NCI-H1417 (cell line): ENCODE measurements at regions not wholly inside any gene's neighbourhood (a gene's known extent, or its start where the extent isn't known, plus 50 kb on each side); places are given as distances from the start of the nearest gene placed in this dataset.
"Not testable (repeated sequence)": the region's sequence is repeated elsewhere in the genome, so short reads cannot be mapped to it uniquely, and the experiment has no call there.

Experiments
- DNase-seq, 3 experiments: peaks; one replicate each; lab custom pipeline; 2025; lab: John Stamatoyannopoulos, UW

GRCh38 chr1:222240536-222241181 is 307.2 kb downstream of the HHIPL2 start:
- DNase-seq, result peak in 2 of 3 experiments; percentile 69 to 71

DNA sequence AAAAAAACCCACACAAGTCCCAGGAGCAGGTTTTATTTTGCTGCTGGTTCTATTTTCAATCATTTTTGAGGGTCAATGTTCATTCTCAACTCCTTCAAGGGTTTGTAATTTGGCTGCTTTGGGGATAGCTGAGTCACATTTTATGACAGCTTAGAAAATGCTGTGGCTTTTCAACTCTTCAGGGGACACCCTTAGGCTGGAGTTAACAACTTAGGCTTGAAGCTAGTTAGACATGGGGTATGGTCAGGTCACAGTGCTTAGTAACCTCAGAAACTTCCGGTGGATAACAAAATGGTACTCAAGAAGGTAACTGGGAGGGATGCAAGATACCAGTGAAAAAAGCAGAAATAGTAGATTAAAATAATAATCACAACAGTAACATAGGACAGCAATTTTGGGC is 308.8 kb downstream of the HHIPL2 start:
- DNase-seq, result no peak

DNA sequence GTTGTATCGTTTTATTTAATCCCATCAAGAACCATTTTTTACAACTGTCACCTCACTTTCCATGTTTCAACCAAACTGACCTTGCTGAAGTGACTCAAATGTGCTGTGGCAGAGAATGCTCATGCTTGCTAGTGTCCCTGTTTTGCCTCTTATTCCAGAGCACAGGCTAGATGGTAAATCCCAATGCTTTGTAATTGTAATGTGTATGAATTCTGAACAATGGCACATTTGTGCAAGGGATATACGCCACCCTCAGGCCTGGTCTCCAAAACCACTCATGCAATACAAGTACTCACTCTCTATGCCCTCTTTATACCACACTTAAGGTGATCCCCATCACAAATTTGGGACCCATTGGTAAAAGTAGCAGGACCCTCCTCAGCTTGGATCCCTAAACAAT is 313.6 kb downstream of the HHIPL2 start:
- DNase-seq, result no peak

DNA sequence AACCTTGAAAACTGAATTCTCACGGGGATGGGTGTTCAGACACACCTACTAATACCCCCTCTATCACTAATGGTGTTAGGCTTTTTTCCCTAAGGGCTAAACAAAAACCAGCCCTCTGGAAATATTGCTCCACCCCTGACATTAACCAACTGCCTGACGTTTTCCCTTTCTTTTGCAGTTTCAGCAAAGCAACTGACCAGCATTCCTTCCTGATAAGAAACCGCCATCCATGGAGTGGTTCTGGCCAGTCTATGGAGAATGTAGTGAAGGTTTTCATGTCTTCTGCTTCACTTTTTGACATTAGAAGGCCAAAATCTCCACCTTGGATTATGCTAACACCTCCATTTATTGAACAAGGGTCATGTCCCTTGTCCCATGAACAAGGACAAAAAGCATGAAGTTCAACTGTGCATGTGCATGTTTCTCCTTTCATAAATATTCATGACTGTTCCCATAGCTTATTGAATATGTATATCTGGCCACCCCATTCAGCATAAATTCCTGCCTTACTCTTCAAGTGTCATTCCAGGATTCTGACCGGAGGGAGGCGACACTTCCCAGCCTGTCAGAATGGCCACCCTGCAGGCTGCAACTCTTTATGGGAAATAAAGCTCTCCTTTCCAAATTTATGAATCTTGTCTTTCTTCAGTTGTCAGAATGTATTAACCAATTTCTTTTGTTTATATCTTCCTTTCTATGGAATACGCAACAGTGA is 314.3 kb downstream of the HHIPL2 start:
- DNase-seq, result no peak

DNA sequence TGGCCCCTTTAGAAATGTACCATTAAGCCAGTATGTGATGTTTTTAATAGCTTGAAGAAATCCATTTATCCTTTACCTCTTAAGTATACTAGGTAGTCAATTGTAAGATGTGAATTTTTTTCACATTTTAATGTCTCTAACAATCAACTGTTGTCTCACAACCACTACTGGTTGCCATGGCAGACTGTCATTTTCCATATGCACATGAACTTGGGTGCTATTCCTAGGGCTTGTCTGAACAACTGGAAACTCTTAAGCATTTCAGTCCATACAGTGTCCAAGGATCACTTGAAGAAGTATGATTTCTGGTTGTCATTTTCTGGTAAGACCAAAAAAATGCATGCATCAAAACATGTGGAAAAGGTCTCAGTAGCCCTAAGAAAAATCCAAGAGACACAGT is 315.1 kb downstream of the HHIPL2 start:
- no peak for DNase-seq

DNA sequence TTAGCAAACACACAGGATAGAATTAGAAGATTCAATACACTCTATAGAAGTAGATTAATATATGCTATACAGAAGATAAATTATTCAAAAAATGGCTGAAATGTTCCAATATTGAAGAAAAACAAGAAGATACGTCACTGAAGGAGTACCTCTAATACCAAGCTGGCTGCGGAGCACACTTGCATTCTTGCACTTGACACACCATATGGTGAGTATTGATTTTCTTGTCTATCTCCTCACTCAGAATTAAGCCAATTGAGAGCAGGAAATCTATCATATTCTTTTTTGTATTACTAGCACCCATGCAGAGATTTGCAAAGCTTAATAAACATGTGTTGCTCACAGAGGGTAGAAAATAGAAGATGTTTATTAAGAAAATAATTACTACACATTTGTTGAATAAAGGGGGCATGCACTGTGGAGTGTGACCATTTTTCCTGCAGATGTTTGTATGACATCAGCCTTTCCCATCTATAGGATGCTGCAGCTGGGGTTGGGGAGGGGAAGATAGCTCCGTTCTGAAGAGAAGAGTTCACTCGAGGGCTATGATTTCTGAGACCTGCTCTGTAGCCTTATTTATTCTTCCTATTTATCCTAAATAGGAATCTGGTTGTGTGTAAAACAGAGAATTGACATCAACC is 318.1 kb downstream of the HHIPL2 start:
- DNase-seq, result peak in 1 of 3 experiments; percentile 34

GRCh38 chr1:222225316-222225691 is 322.6 kb downstream of the HHIPL2 start:
- DNase-seq, result no peak

DNA sequence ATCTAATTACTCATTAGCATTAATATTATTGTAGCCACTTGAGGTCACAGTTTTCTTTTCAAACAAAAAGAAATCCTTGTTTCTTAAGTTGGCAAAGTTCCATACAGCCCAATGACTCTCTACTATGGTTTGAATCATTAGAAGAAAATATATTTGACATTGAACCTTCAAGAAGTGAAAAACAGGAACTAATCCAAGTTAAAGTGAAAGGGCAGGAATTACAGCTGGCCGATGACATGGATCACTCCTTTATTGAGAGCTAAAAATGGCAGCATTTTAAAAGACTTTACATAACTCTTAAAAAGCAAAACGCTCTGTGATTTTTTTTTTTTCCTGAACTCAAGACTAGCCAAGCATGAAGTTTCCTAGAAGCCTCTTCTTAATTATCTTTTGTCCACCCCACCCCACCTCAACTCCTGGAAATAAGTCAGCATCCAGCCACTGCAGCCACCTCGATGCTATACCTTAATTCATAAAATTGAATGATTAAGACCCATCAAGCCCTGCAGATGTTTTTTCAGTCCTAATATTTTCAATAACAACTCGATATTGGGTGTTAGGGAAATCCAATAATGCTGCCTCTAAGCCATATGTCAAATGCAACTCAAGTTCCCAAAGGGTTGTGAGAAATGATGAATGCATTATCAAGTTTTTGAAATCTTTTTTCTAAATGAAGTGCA is 323.1 kb downstream of the HHIPL2 start:
- no peak for DNase-seq

GRCh38 chr1:222224156-222224555 is 323.7 kb downstream of the HHIPL2 start:
- no peak for DNase-seq

DNA sequence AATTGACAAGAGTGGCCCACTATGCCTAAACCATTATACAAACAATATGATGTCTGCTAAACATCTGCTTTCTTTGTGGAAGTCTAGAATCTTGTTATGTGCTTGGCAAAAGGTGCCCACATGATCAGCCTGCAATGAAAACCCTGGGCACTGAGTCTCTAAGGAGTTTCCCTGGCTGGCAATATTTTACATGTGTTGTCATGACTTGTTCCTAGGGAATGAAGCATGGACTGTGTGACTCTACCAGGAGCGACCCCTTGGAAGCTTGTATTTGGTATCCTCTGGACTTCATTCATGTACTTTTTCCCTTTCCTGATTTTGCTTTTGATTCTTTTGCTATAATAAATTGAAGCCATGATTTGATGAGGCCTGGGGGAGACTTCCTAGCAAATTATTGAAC is 324.9 kb downstream of the HHIPL2 start:
- peak in 2 of 3 experiments; percentile 12 to 52 for DNase-seq

DNA sequence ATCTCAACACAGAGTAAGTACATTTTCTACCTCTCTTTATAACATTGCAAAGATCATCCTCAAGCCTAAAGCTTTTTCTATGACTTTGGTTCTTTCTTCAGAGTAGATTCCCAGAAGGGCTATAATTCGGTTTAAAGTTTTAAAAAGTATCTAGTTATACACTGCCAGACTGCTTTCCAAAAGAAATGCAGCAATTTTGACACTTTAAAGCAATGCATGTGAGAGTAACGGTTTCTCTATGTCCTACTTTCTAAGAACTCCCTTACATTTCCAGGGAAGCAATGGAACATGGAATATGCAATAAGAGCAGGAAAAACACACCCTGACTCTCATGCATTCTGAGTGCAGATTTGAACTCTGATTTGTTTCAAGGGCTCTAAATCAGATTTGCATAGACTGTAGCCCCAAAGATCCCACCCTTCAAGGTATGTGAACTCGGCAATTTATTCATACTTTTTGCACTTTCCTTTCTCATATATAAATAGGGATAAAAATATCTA is 331.6 kb downstream of the HHIPL2 start:
- DNase-seq, result no peak

DNA sequence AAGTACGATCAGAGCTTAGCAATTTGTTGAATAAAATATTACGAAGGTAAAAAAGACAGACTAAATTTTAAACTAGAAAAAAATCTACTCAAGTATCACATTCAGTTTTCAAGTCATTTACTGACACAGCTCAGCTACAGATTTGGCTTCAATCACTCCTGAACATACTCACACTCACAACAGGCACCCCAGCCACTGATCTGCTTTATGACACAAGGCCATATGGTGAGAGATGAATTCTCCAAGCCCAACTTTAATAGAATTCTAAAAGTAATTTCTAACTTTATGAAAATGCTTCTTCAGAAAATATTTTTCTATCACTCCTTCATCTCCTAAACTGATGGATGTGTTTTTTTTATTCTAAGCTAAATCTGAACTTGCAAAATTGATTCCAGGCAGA is 337.1 kb downstream of the HHIPL2 start:
- DNase-seq, result no peak

GRCh38 chr1:222204475-222204874 is 343.4 kb downstream of the HHIPL2 start:
- DNase-seq, result no peak

DNA sequence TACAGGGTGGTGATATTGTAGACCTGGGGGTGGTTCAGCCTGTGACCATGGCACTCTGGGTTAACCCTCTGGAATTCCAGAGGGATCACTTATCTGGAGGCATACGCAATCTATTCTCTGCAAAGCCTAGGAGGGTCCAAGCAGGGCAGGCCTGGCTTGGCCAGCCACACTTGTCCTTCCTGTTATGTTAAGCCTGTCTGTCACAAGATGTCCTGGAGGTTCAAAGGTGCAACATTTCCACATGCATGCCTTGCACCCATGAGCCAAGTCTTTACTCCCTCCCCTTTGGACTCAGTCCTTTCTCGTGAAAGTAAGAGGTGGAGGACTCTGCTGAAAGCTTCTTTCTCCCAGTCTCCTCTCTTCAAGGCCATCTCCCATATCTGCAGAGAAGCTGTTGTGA is 345.1 kb downstream of the HHIPL2 start:
- no peak for DNase-seq

GRCh38 chr1:222196736-222197135 is 351.2 kb downstream of the HHIPL2 start:
- no peak for DNase-seq

DNA sequence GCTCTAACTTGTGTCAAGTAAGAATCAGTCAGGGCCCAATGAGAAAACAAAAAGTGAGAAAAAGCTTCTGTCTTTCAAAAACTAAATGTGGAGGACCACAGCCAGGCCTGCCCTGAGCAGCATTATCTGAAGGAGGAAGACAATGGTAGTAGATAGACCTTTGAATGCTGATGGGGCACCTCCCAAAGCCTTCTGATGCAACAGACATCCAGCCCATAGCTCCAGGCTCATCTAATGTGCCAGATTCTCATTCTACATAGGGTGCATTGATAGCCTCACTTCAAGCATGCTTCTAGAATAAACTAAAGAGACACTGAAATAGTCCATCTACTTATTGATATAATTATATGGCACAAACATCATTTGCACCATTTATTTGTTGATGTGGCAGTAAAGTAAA is 351.6 kb downstream of the HHIPL2 start:
- DNase-seq, result no peak

- no peak for DNase-seq
Measured at GRCh38 chr1:222195857-222196256, 352.0 kb downstream of the HHIPL2 start.

DNA sequence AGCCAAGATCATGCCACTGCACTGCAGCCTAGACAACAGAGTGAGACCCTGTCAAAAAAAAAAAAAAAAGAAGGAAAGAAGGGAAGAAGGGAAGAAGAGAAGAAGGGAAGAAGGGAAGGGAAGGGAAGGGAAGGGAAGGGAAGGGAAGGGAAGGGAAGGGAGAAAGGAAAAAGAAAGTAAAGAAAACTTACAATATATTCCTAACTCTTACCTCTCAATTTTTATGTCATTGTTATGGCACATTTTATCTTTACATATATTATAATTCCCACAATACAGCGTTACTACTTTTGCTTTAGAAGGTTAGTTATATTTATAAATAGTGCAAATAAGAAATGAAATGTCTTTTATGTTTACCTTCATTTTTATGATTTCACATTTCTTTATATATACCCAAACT is 358.7 kb downstream of the HHIPL2 start:
- DNase-seq, result no peak

DNA sequence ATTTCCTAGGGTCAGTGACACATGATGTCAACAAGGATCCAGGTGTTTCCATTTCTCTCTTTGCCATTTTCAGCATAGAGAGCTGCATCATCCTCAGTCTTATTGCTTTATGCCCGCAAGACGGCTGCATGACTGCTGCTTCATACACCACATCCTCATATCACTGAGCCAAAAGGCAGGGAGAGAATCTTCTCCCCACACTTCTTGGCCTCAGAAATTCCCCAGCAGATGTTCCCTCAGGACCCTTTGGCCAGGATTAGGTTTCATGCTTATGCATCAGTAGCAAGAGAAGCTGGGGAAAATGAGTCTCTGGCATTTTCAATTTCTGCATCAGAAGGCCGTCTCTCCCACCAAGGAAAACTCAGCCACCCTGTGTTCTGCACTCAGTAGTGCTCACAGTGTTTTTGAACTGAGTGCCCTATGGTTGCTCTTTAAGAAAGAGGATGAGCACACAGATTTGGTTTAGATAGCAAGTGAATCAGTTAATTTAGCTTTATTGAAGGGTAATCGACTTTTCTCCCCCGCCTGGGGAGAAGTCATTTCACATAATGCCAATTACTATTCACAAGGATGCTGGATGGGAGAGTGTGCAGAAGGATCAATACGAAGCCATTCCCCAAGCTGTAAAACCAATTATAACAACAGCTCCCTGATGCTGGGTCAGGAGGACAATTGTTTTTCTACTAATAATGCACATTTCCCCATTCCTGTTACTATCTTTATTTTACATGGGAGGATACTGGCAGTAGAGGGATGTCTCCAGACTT is 360.2 kb downstream of the HHIPL2 start:
- no peak for DNase-seq

- no peak for DNase-seq
Measured at GRCh38 chr1:222182641-222183040, 365.3 kb downstream of the HHIPL2 start.

DNA sequence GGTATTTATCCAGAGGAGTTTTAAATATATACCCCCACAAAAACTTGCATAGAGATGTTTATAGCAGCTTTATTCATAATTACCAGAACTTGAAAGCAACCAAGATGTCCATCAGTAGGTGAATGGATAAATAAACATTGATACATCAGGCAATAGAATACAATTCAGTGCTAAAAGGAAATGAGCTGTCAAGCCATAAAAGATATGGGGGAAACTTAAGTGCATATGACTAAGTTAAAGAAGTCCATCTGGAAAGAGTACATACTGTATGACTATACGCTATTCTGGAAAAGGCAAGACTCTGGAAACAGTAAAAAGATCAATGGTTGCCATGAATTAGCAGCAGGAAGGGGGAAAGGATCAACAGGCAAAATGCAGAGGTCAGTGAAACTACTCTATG is 366.7 kb downstream of the HHIPL2 start:
- no peak for DNase-seq

- DNase-seq, result not testable (repeated sequence)
Measured at GRCh38 chr1:222177496-222177895, 370.4 kb downstream of the HHIPL2 start.
